Breast epithelium (tissue), 3 donors: ENCODE measurements at regions not wholly inside any gene's neighbourhood (a gene's known extent, or its start where the extent isn't known, plus 50 kb on each side); places are given as distances from the start of the nearest gene placed in this dataset.
"Not testable (repeated sequence)": the region's sequence is repeated elsewhere in the genome, so short reads cannot be mapped to it uniquely, and the experiment has no call there.

ENCODE experiments used
- POLR2A ChIP-seq: fragments of 450-650 bp; IDR thresholded peaks from one replicate; pipeline ENCODE4 v1.6.1; 2016; ENCODE audit warnings: antibody characterized with exemption, mild to moderate bottlenecking, moderate library complexity
- TF ChIP-seq, protein P1 (sequence below), 3 donors: fragments of 450-650 bp; IDR thresholded peaks; one replicate each; pipeline ENCODE4 v1.5.1; 2016 to 2017; ENCODE audit warnings: antibody characterized with exemption in 3 of 3, mild to moderate bottlenecking in 3 of 3, moderate library complexity in 3 of 3

DNA sequence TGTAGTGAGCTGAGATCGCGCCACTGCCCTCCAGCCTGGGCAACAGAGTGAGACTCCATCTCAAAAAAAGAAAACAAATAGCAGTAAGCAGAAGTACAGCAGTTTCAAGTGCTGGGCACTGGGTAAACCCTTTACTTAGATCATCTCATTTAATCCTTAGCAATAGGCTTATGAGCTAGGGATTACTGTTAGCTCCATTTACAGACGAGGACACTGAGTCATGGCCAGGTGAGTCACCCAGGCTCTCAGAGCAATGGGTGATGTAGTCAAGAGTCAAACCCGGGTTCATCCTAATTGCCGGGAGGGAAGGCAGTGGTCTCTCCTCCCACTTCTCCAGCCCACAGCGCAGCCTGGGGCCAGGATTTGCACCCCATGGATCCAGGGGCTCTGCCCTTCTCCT lies 473.6 kb downstream of the TP53TG3F start:
- TF ChIP-seq, protein P1, sequence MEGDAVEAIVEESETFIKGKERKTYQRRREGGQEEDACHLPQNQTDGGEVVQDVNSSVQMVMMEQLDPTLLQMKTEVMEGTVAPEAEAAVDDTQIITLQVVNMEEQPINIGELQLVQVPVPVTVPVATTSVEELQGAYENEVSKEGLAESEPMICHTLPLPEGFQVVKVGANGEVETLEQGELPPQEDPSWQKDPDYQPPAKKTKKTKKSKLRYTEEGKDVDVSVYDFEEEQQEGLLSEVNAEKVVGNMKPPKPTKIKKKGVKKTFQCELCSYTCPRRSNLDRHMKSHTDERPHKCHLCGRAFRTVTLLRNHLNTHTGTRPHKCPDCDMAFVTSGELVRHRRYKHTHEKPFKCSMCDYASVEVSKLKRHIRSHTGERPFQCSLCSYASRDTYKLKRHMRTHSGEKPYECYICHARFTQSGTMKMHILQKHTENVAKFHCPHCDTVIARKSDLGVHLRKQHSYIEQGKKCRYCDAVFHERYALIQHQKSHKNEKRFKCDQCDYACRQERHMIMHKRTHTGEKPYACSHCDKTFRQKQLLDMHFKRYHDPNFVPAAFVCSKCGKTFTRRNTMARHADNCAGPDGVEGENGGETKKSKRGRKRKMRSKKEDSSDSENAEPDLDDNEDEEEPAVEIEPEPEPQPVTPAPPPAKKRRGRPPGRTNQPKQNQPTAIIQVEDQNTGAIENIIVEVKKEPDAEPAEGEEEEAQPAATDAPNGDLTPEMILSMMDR (IDR thresholded peaks at IDR 0.05), result not testable (repeated sequence)
- not testable (repeated sequence) for TF ChIP-seq POLR2A
